Fibroblast of mammary gland (primary cell): ENCODE measurements at regions not wholly inside any gene's neighbourhood (a gene's known extent, or its start where the extent isn't known, plus 50 kb on each side); places are given as distances from the start of the nearest gene placed in this dataset.

ENCODE experiments used
- DNase-seq: peaks from one replicate; pipeline ENCODE4 v3.0.0-alpha.2; 2010; ENCODE audit warnings: low read depth
- H3K4me3 ChIP-seq: 2 replicates; pipeline ENCODE4 v1.5.1; 2011; ENCODE audit warnings: low read depth, mild to moderate bottlenecking, low read length, moderate library complexity; ENCODE audit not compliant: control insufficient read depth
- CTCF ChIP-seq: conservative IDR thresholded peaks from 2 replicates; pipeline ENCODE4 v1.5.1; 2011; ENCODE audit warnings: low read depth, low read length, inconsistent platforms; ENCODE audit not compliant: control insufficient read depth, insufficient read depth

GRCh38 chr21:19935467-19935866 is 1062.7 kb upstream of the NCAM2 start:
- DNase-seq: no peak
- no peak for TF ChIP-seq CTCF
- H3K4me3 ChIP-seq: no peak overlapping the region

GRCh38 chr21:19937619-19938018 is 1060.6 kb upstream of the NCAM2 start:
- TF ChIP-seq CTCF: no peak
- no peak for DNase-seq
- H3K4me3 ChIP-seq: no peak overlapping the region

- no peak for TF ChIP-seq CTCF
- no peak for DNase-seq
- H3K4me3 ChIP-seq: no peak overlapping the region
Measured at GRCh38 chr21:19941626-19942025, 1056.6 kb upstream of the NCAM2 start.

GRCh38 chr21:19950347-19950746 is 1047.9 kb upstream of the NCAM2 start:
- no peak for TF ChIP-seq CTCF
- no peak for DNase-seq
- no peak overlapping the region for H3K4me3 ChIP-seq

GRCh38 chr21:19969156-19969555 is 1029.1 kb upstream of the NCAM2 start:
- H3K4me3 ChIP-seq: no peak overlapping the region
- no peak for TF ChIP-seq CTCF
- no peak for DNase-seq

GRCh38 chr21:19981938-19982337 is 1016.3 kb upstream of the NCAM2 start:
- no peak overlapping the region for H3K4me3 ChIP-seq
- DNase-seq: no peak
- TF ChIP-seq CTCF: no peak

- no peak for TF ChIP-seq CTCF
- H3K4me3 ChIP-seq: no peak overlapping the region
- no peak for DNase-seq
Measured at GRCh38 chr21:19986396-19986795, 1011.8 kb upstream of the NCAM2 start.
